IPS DF 19.7 (cell line): ENCODE measurements at regions not wholly inside any gene's neighbourhood (a gene's known extent, or its start where the extent isn't known, plus 50 kb on each side); places are given as distances from the start of the nearest gene placed in this dataset.

Experiments
- DNase-seq: peaks from one replicate; pipeline ENCODE4 v3.0.0-alpha.2; 2013; ENCODE audit warnings: low read depth, low spot score

DNA sequence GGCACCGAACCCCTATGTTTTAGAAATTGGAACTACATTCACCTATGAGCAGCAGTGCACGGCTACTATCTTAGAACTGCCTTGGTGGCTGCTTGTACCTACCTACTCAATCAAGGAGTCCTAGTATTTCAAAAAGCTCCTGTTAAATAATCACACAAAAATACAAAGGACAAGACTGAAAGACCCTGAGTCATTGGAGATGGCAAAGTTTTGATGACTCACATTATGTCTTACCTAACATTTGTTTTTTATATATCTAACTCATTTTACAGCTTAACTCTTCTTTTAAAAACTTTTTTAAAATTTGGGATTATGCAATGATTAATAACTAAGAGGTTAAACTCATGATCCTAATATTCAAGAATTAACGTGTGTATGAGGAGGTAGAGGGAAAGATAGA lies 1206.0 kb upstream of the TMPRSS15 start:
- no peak for DNase-seq

DNA sequence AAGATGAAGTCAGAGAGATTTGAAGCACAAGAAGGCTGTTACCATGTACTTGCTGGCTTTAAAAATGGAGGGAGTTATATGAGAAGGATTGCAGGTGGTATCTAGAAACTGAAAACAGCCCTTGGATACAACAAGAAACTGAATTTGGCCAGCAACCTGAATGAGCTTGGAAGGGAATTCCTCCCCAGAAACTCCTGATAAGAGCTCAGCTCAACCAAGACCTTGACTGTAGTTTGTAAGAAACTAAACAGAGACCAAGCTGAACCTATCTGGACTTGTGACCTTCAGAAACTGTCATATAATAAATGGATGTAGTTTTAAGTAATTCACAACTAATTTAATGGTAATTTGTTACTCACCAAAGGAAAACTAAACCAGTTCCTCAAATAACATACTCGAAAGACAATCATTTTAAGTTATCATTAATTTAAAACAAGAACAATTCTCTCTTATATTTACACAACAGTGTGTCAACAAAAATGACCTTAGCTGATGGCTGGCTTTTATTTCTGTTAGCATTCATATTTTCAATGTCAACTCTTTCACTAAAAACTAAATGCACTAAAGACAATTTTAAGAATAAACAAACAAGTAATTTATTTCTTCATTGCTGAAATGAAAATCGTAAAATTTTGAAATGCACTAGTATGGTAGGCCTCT lies 1218.4 kb upstream of the TMPRSS15 start:
- DNase-seq: no peak

- no peak for DNase-seq
Observed at GRCh38 chr21:19640964-19641363, 1237.4 kb upstream of the TMPRSS15 start.

DNA sequence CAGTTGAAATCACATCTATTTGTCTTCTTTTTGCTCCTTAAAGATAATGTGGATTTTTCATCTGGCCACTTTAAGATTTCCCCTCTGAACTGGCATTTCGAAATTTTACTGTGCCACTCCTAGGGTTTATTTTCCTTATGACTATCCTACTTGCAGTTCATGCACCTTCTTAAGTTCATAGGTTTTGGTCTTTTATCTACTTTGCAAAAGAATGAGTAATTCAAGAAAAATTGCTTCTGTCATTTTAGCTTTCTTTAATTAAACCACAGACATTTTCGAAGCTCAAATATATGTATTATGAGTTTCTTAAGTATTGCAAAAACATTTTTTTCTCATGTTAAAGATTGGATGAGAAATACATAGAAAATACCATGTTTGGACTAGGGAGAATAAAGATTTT lies 1244.8 kb upstream of the TMPRSS15 start:
- DNase-seq: no peak

- DNase-seq: no peak
Observed at GRCh38 chr21:19683492-19683891, 1279.9 kb upstream of the TMPRSS15 start.

DNA sequence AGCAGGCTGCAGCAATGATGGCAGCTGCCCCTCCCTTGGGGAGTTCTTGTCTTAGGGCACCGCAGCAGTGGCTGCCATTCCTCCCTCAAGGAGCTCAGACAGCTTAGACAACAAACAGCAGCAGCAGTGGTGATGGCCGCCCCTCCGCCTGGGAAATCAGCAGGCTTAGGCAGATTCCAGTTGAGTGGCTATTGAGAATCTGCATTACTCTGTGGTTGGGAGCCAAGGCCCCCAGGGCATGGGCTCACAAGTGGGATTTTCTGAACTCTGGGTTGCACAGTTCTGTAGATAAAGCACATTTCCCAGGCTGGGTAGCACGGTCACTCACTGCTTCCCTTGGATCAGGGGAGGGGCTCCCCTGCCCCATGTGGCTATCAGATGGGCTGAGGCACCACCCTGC lies 1280.7 kb upstream of the TMPRSS15 start:
- DNase-seq: no peak

DNA sequence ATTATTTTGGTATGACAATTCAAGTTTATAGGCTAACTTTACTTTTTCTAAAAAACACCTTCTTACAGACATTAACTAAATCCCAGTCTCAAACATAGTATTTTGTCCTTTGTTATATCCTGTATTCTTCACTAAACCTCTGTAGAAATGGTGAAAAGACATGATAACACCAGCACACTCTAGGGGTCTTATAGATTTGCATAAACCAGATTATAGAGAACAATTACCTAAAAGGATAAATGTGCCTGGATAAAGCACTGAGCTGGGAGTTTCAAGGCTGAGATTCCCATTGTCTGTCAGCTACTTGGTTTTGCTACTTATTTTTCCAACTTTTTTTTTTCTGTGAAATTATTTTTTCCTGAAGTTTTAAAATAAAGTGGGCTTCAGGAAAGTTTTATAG lies 1288.6 kb upstream of the TMPRSS15 start:
- DNase-seq: no peak

DNA sequence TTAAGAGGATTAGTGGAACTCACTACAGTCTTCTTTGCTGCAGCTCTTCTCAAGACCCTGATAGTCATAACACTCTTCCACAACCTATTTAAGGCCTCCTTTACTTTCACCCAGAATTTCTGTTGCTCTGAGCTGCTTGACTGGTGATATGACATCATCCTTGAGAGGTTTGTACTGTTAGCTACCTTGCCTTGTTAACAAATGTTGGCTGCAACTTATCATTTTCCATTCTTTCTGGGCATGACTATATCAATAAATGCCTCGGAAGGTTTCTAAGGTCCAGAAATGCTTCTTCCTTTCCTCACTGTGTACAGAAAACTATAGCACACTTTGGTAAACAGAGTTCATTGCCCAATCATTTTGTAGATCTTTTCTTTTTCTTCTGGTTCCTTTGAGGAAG lies 1292.2 kb upstream of the TMPRSS15 start:
- DNase-seq: no peak

GRCh38 chr21:19700476-19700875 lies 1296.9 kb upstream of the TMPRSS15 start:
- DNase-seq: no peak

DNA sequence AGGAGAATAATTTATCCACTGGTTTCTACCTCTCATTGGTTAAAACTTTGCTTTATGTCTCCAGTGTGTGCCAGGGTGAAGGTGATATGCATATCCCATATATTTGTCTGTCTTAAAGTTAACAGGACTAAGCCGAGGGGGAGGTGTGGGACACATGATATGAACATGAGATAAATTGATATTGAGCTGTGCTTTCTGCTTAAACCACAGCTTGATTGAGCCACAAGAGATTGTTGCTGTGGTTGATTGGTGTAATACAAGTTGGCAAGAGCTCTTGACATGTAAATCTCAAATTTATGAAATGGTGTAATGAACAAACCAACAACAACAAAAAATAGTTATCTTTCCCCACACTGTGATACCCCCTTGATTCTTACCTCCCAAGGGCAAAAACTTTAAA lies 1295.5 kb upstream of the NCAM2 start:
- DNase-seq: no peak

GRCh38 chr21:19704832-19705231 lies 1293.4 kb upstream of the NCAM2 start:
- DNase-seq: no peak

DNA sequence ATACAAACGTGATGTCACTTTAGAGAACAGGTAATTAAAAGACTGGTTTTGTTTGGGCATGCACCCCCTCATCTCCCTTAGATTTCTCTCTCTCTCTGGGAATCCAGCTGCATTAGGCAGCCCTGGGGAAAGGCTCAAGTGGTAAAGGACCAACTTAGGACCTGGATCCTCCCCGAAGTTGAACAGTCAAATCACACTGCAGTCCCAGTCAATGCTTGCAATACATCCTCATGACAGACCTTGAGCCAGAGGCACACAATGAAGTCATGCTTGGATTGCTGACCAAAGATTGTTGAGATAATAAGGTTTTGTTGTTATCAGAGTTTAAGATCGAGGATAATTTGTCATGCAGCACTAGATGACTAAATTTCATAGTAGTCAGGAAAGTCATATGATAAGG lies 1285.8 kb upstream of the NCAM2 start:
- no peak for DNase-seq

DNA sequence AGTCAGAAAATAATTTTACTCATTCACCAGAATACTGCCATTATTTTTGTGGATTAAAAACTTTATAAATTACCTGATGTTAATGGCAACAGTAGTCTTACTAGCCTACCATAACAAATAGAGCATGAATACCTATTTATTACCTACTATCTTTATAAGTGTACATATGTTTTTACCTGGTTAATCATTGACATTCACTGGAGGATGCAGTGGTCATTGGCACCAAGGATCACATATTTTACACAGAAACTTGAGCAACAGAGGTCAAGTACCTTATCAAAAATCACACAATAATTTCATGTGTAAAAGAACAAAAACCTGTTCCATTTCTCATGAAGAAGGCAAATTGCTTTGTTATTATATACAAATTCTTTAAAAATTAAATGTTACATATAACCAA lies 1284.9 kb upstream of the NCAM2 start:
- no peak for DNase-seq

GRCh38 chr21:19724081-19724480 lies 1274.1 kb upstream of the NCAM2 start:
- DNase-seq: no peak

DNA sequence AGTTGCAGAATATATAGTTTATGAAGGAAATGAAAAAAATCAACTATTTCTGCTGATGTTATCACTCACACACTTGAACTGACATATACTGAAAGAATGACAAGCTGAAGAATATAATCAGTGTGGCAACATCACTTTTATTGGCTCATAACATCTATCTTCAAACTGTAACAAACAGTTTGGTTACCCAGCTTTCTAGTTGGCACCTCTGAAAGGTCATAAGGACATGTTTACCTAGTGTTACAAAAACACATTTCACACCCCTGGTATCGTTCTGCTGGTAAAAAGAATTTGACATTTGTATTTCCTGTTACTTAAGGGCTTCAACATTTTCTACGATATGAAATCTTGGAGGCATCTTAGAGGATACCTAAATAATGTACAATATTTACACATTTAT lies 1267.0 kb upstream of the NCAM2 start:
- no peak for DNase-seq

DNA sequence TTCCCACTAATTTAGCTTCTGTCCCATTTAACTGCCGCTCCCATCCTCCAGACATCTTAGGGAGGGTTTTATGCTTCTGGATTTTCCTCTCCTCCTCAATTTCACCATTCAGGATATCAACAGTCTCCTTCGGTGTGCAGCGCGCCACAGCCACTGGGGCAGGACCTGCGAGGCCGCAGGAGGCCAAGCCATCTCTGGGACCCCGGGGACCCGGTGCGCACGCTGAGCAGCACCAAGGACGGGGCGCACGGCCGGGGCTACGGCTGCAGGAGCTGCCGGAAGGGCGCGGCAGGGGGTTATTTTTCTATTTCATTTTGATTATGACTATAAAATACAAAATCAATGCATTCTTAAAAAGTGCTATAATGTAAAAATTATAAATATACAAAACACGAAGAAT lies 1238.4 kb upstream of the NCAM2 start:
- no peak for DNase-seq

DNA sequence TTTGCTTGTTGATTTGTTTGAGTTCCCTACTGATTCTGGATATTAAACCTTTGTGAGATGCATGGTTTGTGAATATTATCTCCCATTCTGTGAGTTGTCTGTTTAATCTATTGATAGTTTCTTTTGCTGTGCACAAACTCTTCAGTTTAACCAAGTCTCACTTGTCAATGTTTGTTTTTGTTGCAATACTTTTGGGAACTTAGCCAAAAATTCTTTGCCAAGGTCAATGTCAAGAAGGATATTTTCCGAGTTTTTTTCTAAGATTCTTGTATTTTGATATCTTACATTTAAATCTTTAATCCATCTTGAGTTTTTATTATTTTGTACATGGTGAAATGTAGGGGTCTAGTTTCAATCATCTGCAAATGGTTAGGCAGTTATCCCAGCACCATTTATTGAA lies 1230.7 kb upstream of the NCAM2 start:
- no peak for DNase-seq

DNA sequence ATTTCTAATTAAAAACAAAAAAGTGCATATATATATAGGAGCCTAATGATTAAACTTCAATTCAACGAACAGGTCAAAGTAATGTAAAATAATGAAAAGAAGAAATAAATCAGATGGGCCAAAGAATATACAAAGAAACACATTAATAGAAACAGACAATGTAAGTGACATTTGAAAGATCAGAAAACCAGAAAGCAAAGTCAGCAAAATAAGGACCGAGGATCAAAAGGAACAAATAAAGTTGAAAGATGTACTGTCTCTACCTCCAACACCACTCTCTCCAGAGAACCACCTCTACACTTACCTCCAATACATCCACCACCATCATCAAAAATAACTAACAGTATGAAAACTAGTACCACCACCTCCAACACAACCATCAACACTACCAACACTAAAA lies 1226.3 kb upstream of the NCAM2 start:
- DNase-seq: no peak

DNA sequence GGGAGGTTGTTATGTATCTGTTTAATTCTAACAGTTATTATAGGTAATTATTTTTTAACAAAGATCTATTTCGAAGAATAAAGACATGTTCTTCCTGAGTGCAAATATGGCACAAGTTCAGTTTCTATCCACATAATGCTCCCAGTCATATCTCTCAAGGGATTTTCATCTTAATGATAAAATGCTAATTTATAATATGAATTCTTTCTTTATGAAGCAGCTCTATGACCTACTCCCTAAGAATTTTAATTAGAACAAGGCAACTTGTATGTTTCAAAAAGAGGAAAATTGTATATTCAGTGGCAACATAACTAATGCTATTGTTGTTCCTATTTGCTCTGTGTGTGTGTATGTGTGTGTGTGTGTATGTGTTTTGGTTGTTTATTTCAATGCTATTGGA lies 1222.1 kb upstream of the NCAM2 start:
- DNase-seq: no peak

DNA sequence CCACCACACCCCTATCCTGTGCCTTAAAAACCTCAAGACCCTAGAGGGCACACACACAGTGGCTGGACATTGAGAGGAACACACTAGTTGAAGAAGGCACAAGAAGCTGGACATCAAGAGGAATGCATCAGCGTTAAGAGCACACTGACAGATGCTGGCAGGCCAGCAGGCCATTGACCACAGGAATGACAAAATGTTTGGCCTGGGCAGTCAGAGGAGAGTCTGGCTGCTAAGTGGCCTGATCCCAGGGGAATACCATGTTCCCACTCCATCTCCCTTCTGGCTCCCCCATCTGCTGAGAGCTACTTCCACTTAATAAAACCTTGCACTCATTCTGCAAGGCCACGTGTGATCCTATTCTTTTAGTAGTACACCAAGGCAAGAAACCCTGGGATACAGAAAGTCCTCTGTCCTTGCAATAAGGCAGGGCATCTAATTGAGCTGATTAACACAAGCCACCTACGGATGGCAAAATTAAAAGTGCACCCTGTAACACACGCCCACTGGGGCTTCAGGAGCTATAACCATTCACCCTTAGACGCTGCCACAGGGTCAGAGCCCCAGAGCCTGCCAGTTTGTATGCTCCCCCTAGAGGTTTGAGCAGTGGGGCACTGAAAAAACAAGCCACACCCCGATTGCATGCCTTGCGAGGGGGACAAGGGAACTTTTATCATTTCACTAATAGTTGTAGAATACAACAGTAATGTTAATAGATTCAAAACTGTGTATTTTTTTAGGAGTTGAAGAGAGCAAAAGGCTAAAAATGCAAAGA lies 1216.1 kb upstream of the NCAM2 start:
- no peak for DNase-seq

DNA sequence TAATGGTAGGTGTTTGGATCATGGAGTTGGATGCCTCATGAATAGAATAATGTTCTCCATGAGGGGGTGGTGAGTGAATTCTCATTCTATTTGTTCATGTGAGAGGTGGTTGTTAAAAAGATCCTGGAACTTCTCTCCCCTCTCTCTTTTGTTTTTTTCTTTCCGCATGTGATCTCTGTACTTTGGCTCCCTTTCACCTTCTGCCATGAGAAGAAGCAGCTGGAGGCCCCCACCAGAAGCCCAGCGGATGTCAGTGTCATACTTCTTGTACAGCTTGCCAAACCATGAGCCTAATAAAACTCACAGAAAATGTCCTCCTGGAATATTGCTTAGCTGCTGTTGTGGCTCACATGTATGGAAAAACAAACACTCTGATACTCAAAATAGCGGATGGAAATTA lies 1212.3 kb upstream of the NCAM2 start:
- no peak for DNase-seq

- no peak for DNase-seq
Observed at GRCh38 chr21:19792004-19792403, 1206.2 kb upstream of the NCAM2 start.

DNA sequence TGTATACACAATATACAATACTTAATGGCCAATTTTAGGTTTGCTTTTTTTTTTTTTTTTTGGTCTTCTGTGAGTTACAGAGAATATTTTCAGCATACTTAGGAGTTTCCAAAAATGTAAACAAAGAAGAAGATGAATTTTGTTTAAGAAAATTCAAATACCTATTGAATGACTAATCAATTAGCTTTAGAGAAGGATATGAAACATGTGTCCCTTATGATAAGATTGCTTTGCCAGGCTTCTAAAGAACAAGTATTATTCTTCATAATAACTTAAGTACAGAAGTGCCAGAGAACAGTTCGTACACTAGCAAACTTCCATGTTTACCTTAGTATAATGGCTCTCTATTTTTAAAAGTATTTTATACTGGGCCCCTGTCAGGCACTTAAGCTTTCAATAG lies 1191.0 kb upstream of the NCAM2 start:
- no peak for DNase-seq

GRCh38 chr21:19810779-19811178 lies 1187.4 kb upstream of the NCAM2 start:
- DNase-seq: no peak
